ENCODE measurements at regions not wholly inside any gene's neighbourhood (a gene's known extent, or its start where the extent isn't known, plus 50 kb on each side); places are given as distances from the start of the nearest gene placed in this dataset.

GRCh38 chr3:73781541-73781940 lies 156.8 kb upstream of the PDZRN3 start:
- no peak for TF ChIP-seq CTCF (IDR thresholded peaks at IDR 0.05; ENCODE audit: low read depth, low read length, missing input control)
- no peak for TF ChIP-seq REST (IDR thresholded peaks at IDR 0.05)
- no peak for TF ChIP-seq HNF4G (IDR thresholded peaks at IDR 0.05)
- TF ChIP-seq GABPA (IDR thresholded peaks at IDR 0.05 in 1 of 2, conservative IDR thresholded peaks at IDR 0.05 in 1 of 2) = no peak
- no peak for TF ChIP-seq EGR1 (IDR thresholded peaks at IDR 0.05; ENCODE audit: low read depth in 2 of 2)
- no peak for TF ChIP-seq RXRA (IDR thresholded peaks at IDR 0.05)
- TF ChIP-seq MAX (IDR thresholded peaks at IDR 0.05) = no peak
- no peak for TF ChIP-seq RAD21 (IDR thresholded peaks at IDR 0.05)
- TF ChIP-seq SP1 (IDR thresholded peaks at IDR 0.05) = no peak
- TF ChIP-seq FOXA1 (IDR thresholded peaks at IDR 0.05) = no peak
- no peak for TF ChIP-seq TAF1 (conservative IDR thresholded peaks at IDR 0.05)
- TF ChIP-seq YY1 (IDR thresholded peaks at IDR 0.05) = no peak
